ENCODE measurements at regions not wholly inside any gene's neighbourhood (a gene's known extent, or its start where the extent isn't known, plus 50 kb on each side); places are given as distances from the start of the nearest gene placed in this dataset.
"Not testable (repeated sequence)": the region's sequence is repeated elsewhere in the genome, so short reads cannot be mapped to it uniquely, and the experiment has no call there.

- TF ChIP-seq CTCF (IDR thresholded peaks at IDR 0.05; ENCODE audit: unreplicated experiment), result no peak
- no peaks in the 10 kb centered on the region for H3K4me1 Mint-ChIP-seq (ENCODE audit: unreplicated experiment)
- no peaks in the 10 kb centered on the region for H3K36me3 Mint-ChIP-seq (ENCODE audit: low read depth, unreplicated experiment)
- no peaks in the 10 kb centered on the region for H3K27me3 Mint-ChIP-seq (ENCODE audit: unreplicated experiment)
- no peak overlapping the region for H3K4me3 Mint-ChIP-seq (ENCODE audit: unreplicated experiment)
- no peaks in the 10 kb centered on the region for H3K9me3 Mint-ChIP-seq (ENCODE audit: unreplicated experiment)
- no peak overlapping the region for H3K27ac Mint-ChIP-seq (ENCODE audit: unreplicated experiment)
- no peak for DNase-seq (ENCODE audit: low spot score)
Observed at GRCh38 chr1:213793482-213794067, 194.2 kb upstream of the PROX1 start.

- Mint-ChIP-seq H3K27ac (ENCODE audit: unreplicated experiment) (no peak overlapping the region), H3K27me3 (ENCODE audit: unreplicated experiment) (peaks cover 1% of the 10 kb centered on the region), H3K4me1 (ENCODE audit: unreplicated experiment) (no peaks in the 10 kb centered on the region), H3K36me3 (ENCODE audit: low read depth, unreplicated experiment) (no peaks in the 10 kb centered on the region), H3K9me3 (ENCODE audit: unreplicated experiment) (no peaks in the 10 kb centered on the region), H3K4me3 (ENCODE audit: unreplicated experiment) (no peak overlapping the region)
- DNase-seq (ENCODE audit: low spot score), result no peak
- no peak for TF ChIP-seq CTCF (IDR thresholded peaks at IDR 0.05; ENCODE audit: unreplicated experiment)
Observed at GRCh38 chr1:213796525-213796924, 191.2 kb upstream of the PROX1 start.

GRCh38 chr1:213808288-213808687 is 179.5 kb upstream of the PROX1 start:
- not testable (repeated sequence) for H3K27me3 Mint-ChIP-seq (ENCODE audit: unreplicated experiment); H3K4me3 Mint-ChIP-seq (ENCODE audit: unreplicated experiment); H3K9me3 Mint-ChIP-seq (ENCODE audit: unreplicated experiment); H3K36me3 Mint-ChIP-seq (ENCODE audit: low read depth, unreplicated experiment); H3K27ac Mint-ChIP-seq (ENCODE audit: unreplicated experiment); H3K4me1 Mint-ChIP-seq (ENCODE audit: unreplicated experiment); DNase-seq (ENCODE audit: low spot score)

GRCh38 chr1:213817156-213817555 is 170.6 kb upstream of the PROX1 start:
- Mint-ChIP-seq H3K36me3 (ENCODE audit: low read depth, unreplicated experiment) (no peaks in the 10 kb centered on the region), H3K4me3 (ENCODE audit: unreplicated experiment) (no peak overlapping the region), H3K9me3 (ENCODE audit: unreplicated experiment) (no peaks in the 10 kb centered on the region), H3K27me3 (ENCODE audit: unreplicated experiment) (no peaks in the 10 kb centered on the region), H3K27ac (ENCODE audit: unreplicated experiment) (no peak overlapping the region), H3K4me1 (ENCODE audit: unreplicated experiment) (peaks cover 3% of the 10 kb centered on the region)
- no peak for TF ChIP-seq CTCF (IDR thresholded peaks at IDR 0.05; ENCODE audit: unreplicated experiment)
- no peak for DNase-seq (ENCODE audit: low spot score)

GRCh38 chr1:213820362-213821149 is 167.2 kb upstream of the PROX1 start:
- Mint-ChIP-seq H3K36me3 (ENCODE audit: low read depth, unreplicated experiment) (no peaks in the 10 kb centered on the region), H3K9me3 (ENCODE audit: unreplicated experiment) (no peaks in the 10 kb centered on the region), H3K4me1 (ENCODE audit: unreplicated experiment) (peaks cover 3% of the 10 kb centered on the region), H3K27ac (ENCODE audit: unreplicated experiment) (no peak overlapping the region), H3K4me3 (ENCODE audit: unreplicated experiment) (no peak overlapping the region), H3K27me3 (ENCODE audit: unreplicated experiment) (no peaks in the 10 kb centered on the region)
- TF ChIP-seq CTCF (IDR thresholded peaks at IDR 0.05; ENCODE audit: unreplicated experiment), result no peak
- no peak for DNase-seq (ENCODE audit: low spot score)

Measured in endothelial cell (in vitro differentiated cells).